SKM-1 (cell line): ENCODE measurements at regions not wholly inside any gene's neighbourhood (a gene's known extent, or its start where the extent isn't known, plus 50 kb on each side); places are given as distances from the start of the nearest gene placed in this dataset.

Source experiments
- DNase-seq: peaks from one replicate; lab custom pipeline; 2025; ENCODE audit not compliant: unreplicated experiment; lab: John Stamatoyannopoulos, UW

DNA sequence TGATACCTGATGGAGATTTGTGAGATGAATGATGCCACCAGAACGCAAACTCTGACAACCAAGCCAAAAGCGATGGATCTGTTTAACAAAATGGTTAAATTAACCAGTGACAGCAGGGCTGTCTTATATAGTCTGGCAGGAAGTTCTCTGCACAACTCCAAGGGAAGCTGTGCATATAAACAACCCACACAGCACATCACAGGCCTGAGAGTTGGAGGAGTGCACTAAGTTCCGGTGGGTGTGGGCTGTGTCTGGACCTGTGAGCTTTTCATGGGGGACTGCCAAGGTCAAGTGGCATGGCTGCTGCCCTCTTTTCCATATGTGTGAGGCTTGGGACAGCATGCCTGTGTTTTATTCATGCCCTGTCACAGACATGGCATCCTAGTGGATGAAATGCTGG is 414.6 kb upstream of the TRIB2 start:
- DNase-seq = no peak

- DNase-seq = no peak
These were observed 414.0 kb upstream of the TRIB2 start for GRCh38 chr2:12302691-12303090.

- DNase-seq = no peak
These were observed 413.3 kb upstream of the TRIB2 start for GRCh38 chr2:12303181-12304030.

GRCh38 chr2:12304564-12305171 is 412.1 kb upstream of the TRIB2 start:
- no peak for DNase-seq

DNA sequence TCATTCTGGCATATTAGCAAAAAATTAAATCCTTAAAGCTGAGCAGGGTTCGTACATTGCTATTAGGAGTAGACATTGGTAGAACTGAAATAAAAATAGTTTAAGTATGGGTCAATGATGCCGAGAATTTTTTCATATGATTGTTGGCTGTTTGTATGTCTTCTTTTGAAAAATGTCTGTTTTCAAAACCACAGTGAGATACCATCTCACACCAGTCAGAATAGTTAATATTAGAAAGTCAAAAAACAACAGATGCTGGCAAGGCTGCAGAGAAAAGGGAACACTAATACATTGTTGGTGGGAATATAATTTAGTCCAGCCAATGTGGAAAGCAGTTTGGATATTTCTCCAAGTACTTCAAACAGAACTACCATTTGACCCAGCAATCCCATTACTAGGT is 410.8 kb upstream of the TRIB2 start:
- no peak for DNase-seq

GRCh38 chr2:12310399-12310798 is 406.3 kb upstream of the TRIB2 start:
- no peak for DNase-seq

DNA sequence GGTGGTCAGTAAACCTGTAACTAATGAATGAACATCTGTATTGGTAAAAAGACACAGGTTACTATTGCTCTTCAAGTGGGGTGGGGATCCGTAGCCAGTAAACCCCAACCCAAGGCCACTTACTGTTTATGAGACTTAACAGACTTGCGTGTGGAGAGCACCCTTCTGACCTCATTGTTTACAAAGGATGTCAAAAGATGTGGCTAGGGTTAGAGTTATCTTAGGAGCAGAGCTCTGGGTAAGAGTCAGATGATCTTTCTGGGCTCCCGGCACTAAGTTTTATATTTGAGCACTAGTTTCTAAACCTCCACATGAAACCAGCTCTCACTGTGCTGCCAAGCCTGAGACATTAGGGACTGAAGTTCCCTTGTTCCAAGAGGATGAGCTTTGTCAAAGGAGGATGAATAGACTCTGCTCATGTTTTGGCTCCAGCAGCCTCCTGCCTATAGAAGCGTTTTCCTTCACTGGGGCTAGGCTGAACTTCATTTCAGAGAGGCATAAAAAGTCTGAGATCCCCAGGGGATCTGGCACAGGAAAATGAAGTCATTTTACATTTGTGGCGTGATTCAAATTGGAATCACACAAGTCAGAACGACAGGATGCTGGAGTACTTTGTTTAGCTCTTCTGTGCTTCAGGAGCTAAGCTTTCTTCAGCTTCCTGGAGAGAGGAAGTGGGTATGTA is 403.1 kb upstream of the TRIB2 start:
- no peak for DNase-seq

DNA sequence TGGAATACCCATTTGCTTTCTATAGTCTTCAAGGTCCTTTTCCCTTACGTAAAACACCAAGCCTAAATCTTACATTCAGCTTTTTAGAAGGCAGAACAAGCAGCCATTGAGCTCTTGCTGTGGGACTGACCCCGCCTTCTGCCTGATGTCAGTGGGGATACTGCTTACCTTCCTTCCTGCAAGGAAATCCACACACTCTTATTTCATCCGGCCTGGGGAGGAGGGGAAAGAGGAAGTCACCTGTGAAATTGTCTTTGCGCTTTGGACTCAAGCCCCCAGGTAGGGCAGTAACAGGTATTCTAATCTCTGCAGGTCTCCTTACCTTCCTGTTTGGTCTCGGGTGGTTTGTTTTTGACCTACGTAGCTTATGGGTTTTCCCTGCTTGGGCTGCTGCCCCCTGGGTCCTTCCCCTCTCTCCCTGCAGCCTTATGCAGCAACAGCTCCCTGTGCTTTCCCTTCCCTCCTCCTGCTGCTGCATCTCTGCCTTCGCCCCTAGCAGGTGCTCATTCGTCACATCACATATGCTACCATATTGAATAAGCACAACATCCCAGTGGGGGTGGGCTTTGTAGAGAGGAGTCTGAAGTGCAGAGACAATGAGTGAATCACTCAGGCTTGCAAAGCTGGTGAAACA is 402.5 kb upstream of the TRIB2 start:
- no peak for DNase-seq

GRCh38 chr2:12315224-12315623 is 401.5 kb upstream of the TRIB2 start:
- no peak for DNase-seq

DNA sequence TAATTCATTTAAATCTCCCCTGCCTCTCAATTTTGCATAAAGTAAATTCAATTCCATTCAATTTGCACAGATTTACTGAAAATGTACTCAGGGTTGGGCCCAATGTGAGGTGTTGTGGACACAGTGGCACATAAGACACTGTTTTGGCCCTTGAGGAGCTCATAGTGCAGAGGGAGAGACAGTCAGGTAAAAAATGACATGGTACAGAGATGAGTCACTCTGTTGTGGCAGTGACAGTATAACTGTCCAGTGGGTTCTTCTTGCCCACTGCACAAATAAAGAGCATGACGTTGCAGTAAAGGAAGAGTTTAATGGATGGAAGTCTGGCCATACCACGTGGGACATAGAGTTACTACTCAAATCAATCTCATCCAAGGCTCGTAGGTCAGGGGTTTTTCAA is 400.3 kb upstream of the TRIB2 start:
- no peak for DNase-seq

DNA sequence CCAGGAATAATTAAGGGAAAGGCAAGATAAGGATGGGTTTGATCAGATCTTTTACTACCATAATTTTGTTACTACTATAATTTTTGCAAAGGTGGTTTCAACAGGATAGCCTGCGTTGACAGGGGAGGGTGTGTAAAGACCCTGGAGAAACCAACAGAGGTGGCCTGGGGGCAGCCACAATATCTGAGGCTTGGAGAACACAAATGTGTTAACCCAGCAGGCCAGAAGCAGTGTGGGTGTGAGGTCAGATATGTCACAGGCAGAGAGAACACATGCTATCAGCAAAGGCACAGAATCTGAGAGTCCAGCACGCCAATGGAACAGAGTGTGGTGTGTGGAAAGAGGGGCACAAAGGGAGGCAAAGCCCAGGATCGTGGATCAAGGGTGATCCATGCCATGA is 399.4 kb upstream of the TRIB2 start:
- DNase-seq = no peak

GRCh38 chr2:12317814-12318426 is 398.8 kb upstream of the TRIB2 start:
- DNase-seq = no peak

GRCh38 chr2:12318427-12319057 is 398.2 kb upstream of the TRIB2 start:
- no peak for DNase-seq

DNA sequence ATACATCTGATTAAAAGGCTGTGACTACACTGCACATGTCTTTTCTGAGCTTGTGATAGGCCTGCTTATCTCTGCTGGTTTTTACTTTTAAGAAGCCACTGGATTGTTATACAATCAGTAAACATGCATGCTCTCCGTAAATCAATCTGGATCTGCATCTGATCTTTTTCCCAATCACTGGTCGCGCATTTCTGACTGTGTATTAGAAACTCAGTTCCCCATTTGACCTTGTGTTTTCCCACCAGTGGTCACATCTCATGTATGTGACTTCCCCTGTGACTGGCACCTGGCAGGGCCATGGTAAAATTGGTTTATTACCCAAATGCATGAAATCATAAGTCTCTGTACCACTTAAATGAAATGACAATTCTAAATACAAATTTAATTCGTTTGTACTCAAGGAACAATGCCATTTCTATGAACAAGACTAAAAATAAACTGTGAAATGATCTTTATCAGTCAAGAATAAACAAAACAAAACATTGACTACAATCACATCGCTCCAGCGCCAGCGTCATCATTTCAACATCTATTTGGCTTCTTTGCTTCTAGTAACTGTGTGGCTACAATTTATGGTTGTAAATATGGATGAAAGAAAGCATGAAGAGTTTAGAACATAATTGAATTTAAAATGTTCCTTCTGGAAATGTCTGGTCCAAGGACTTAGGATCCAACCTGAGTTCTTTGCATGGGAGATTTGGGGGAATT is 396.6 kb upstream of the TRIB2 start:
- no peak for DNase-seq

DNA sequence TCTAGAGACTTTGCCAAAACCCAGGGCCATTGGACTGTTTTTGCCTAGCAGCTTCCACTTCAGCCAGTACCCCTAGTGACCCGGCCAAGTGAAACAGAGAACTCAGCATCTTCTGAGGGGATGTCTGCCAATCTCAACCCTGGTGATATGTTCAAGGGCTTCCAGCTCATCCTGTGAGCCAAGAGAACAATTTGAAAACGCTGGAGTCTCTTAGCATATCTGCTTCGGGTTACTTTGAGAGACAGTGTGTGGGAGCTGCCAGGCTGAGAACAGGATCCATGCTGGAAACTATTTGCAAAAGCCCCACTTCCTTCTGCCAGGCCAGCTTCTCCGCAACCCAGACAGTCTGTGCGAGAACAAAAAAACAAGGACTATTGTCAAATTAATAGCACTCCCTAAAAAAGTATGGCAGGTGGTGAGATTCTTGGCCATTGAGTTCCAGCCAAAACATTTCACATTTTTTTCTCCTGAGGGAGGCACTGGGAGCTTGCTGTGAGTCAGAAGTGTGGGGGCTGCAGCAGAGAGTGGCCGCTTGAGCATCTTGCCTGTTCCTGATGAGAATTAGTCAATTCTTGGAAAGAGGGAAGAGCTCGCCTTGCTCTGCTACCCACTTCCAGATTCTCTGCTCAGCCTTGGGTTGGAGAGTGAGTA is 395.6 kb upstream of the TRIB2 start:
- DNase-seq = no peak

- DNase-seq = no peak
These were observed 394.9 kb upstream of the TRIB2 start for GRCh38 chr2:12321886-12322285.

- no peak for DNase-seq
These were observed 390.9 kb upstream of the TRIB2 start for GRCh38 chr2:12325806-12326205.

DNA sequence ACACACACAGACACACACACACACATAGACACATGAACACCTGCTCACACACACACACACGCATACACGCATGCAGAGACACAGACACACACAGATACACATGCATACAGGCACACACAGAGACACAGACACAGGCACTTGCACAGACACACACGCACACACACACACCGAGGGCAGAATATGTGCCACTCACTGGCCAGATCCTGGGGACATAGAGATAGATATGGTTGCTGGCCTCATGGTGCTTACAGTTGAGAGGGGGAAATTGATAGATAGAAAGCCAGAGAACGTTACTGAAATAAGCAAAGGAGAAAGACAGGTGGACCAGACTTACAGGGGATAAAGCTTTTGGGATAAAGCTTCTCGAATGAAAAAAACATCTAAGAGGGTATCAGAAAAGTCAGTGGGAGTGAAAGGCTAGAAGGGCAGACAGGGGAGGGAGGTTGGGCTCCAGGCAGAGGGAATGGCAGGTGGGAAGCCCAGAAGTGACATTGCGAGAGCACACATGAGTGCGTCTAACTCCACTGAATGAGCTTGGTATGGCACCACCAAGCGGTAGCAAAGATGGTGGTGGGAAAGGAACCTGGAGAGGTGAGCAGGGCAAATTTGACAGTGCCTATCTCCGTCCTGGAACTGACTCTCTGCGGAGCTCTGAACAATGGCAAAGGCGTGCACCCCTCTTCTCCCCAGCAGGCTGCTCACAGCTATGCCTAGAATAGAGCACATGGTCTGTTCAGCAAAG is 390.1 kb upstream of the TRIB2 start:
- no peak for DNase-seq

GRCh38 chr2:12330916-12331315 is 385.8 kb upstream of the TRIB2 start:
- no peak for DNase-seq
